HuH-7 (cell line): ENCODE measurements at regions not wholly inside any gene's neighbourhood (a gene's known extent, or its start where the extent isn't known, plus 50 kb on each side); places are given as distances from the start of the nearest gene placed in this dataset.
A peak's percentile ranks its signal among the peaks of the same experiment; 100 is the strongest.
"Not testable (repeated sequence)": the region's sequence is repeated elsewhere in the genome, so short reads cannot be mapped to it uniquely, and the experiment has no call there.

Source experiments
- DNase-seq: peaks from one replicate; pipeline ENCODE4 v3.0.0; 2011; ENCODE audit warnings: low spot score

GRCh38 chr6:97347111-97347510 lies 64.1 kb upstream of the MMS22L start:
- DNase-seq, result no peak

- DNase-seq, result no peak
These were observed 78.3 kb upstream of the MMS22L start for GRCh38 chr6:97361286-97361685.

GRCh38 chr6:97364327-97364726 lies 81.3 kb upstream of the MMS22L start:
- no peak for DNase-seq

- DNase-seq, result not testable (repeated sequence)
These were observed 99.1 kb upstream of the MMS22L start for GRCh38 chr6:97382071-97382470.

- DNase-seq, result no peak
These were observed 109.7 kb upstream of the MMS22L start for GRCh38 chr6:97392735-97393134.

GRCh38 chr6:97394160-97394748 lies 111.2 kb upstream of the MMS22L start:
- DNase-seq, result peak; percentile 37

- no peak for DNase-seq
These were observed 113.9 kb upstream of the MMS22L start for GRCh38 chr6:97396880-97397279.

GRCh38 chr6:97399208-97399607 lies 116.2 kb upstream of the MMS22L start:
- DNase-seq, result no peak

- no peak for DNase-seq
These were observed 118.5 kb upstream of the MMS22L start for GRCh38 chr6:97401533-97401932.

- peak; percentile 8 for DNase-seq
These were observed 122.9 kb upstream of the MMS22L start for GRCh38 chr6:97405818-97406409.

- DNase-seq, result no peak
These were observed 123.6 kb upstream of the MMS22L start for GRCh38 chr6:97406633-97407032.

- DNase-seq, result no peak
These were observed 128.6 kb upstream of the MMS22L start for GRCh38 chr6:97411610-97412009.

- no peak for DNase-seq
These were observed 129.5 kb upstream of the MMS22L start for GRCh38 chr6:97412511-97412910.

- no peak for DNase-seq
These were observed 139.2 kb upstream of the MMS22L start for GRCh38 chr6:97422171-97422570.

GRCh38 chr6:97423190-97423589 lies 140.2 kb upstream of the MMS22L start:
- no peak for DNase-seq

- DNase-seq, result no peak
These were observed 144.6 kb upstream of the MMS22L start for GRCh38 chr6:97427648-97428047.

- peak; percentile 16 for DNase-seq
These were observed 154.1 kb upstream of the MMS22L start for GRCh38 chr6:97437087-97437486.

- no peak for DNase-seq
These were observed 155.1 kb upstream of the MMS22L start for GRCh38 chr6:97438011-97438671.

GRCh38 chr6:97440590-97441176 lies 157.7 kb upstream of the MMS22L start:
- peak; percentile 29 for DNase-seq

GRCh38 chr6:97443408-97444080 lies 160.5 kb upstream of the MMS22L start:
- no peak for DNase-seq

GRCh38 chr6:97445407-97445806 lies 162.4 kb upstream of the MMS22L start:
- no peak for DNase-seq

- DNase-seq, result no peak
These were observed 166.5 kb upstream of the MMS22L start for GRCh38 chr6:97449444-97449966.
